Right atrium auricular region (tissue), 2 donors: ENCODE measurements at regions not wholly inside any gene's neighbourhood (a gene's known extent, or its start where the extent isn't known, plus 50 kb on each side); places are given as distances from the start of the nearest gene placed in this dataset.

Experiments
- DNase-seq: peaks from one replicate; pipeline ENCODE4 v3.0.0-alpha.2; 2019; ENCODE audit warnings: low spot score
- H3K27ac ChIP-seq, 2 donors: fragments of 200-600 bp; sonication (generic); 1 replicate in 1 of 2; 2 replicates in 1 of 2; pipeline ENCODE4 v1.5.1; 2016 to 2019
- H3K27me3 ChIP-seq, 2 donors: fragments of 200-600 bp; sonication (generic); one replicate each; pipeline versions ENCODE4 v1.5.1 to v1.6.0; 2017 to 2019
- H3K36me3 ChIP-seq: fragments of 200-600 bp; sonication (generic); one replicate; pipeline ENCODE4 v1.5.1; 2016
- H3K4me1 ChIP-seq, 2 donors: fragments of 200-600 bp; sonication (generic); one replicate each; pipeline versions ENCODE4 v1.5.1 to v1.6.0; 2017 to 2019
- H3K4me3 ChIP-seq, 2 donors: fragments of 200-600 bp; sonication (generic); 1 replicate in 1 of 2; 2 replicates in 1 of 2; pipeline ENCODE4 v1.5.1; 2017 to 2019; ENCODE audit warnings: mild to moderate bottlenecking in 1 of 2, moderate library complexity in 1 of 2
- H3K9me3 ChIP-seq, 2 donors: fragments of 200-600 bp; sonication (generic); one replicate each; pipeline ENCODE4 v1.5.1; 2019
- CTCF ChIP-seq, 2 donors: fragments of 200-600 bp; sonication (generic); IDR thresholded peaks; one replicate each; pipeline ENCODE4 v1.5.1; 2019; ENCODE audit warnings: antibody characterized with exemption in 2 of 2

GRCh38 chr10:61125560-61126170 lies 181.7 kb upstream of the RHOBTB1 start:
- H3K4me1 ChIP-seq: no peaks in the 10 kb centered on the region
- H3K4me3 ChIP-seq: no peak overlapping the region
- no peaks in the 10 kb centered on the region for H3K9me3 ChIP-seq
- no peaks in the 10 kb centered on the region for H3K36me3 ChIP-seq
- no peak for DNase-seq
- no peaks in the 10 kb centered on the region for H3K27me3 ChIP-seq
- no peak for TF ChIP-seq CTCF (IDR thresholded peaks at IDR 0.05)
- H3K27ac ChIP-seq: no peak overlapping the region

GRCh38 chr10:61124756-61125530 lies 181.0 kb upstream of the RHOBTB1 start:
- H3K27ac ChIP-seq: no peak overlapping the region
- H3K4me3 ChIP-seq: no peak overlapping the region
- H3K27me3 ChIP-seq: no peaks in the 10 kb centered on the region
- no peaks in the 10 kb centered on the region for H3K36me3 ChIP-seq
- no peaks in the 10 kb centered on the region for H3K4me1 ChIP-seq
- H3K9me3 ChIP-seq: no peaks in the 10 kb centered on the region
- TF ChIP-seq CTCF (IDR thresholded peaks at IDR 0.05): no peak
- DNase-seq: no peak

GRCh38 chr10:61120805-61121204 lies 176.8 kb upstream of the RHOBTB1 start:
- Histone ChIP-seq H3K4me1 (no peaks in the 10 kb centered on the region), H3K4me3 (no peak overlapping the region)
- no peak for TF ChIP-seq CTCF (IDR thresholded peaks at IDR 0.05)

GRCh38 chr10:61119573-61119972 lies 175.6 kb upstream of the RHOBTB1 start:
- Histone ChIP-seq H3K4me3 (no peak overlapping the region), H3K27me3 (no peaks in the 10 kb centered on the region), H3K27ac (no peak overlapping the region), H3K4me1 (no peaks in the 10 kb centered on the region), H3K9me3 (no peaks in the 10 kb centered on the region), H3K36me3 (no peaks in the 10 kb centered on the region)
- TF ChIP-seq CTCF (IDR thresholded peaks at IDR 0.05): no peak
- DNase-seq: no peak

More at GRCh38 chr10:61120805-61121204, 176.8 kb upstream of the RHOBTB1 start:
- Histone ChIP-seq H3K27ac (no peak overlapping the region), H3K27me3 (no peaks in the 10 kb centered on the region), H3K36me3 (no peaks in the 10 kb centered on the region), H3K9me3 (no peaks in the 10 kb centered on the region)
- DNase-seq: no peak

GRCh38 chr10:61115897-61116296 lies 171.9 kb upstream of the RHOBTB1 start:
- TF ChIP-seq CTCF (IDR thresholded peaks at IDR 0.05): no peak
- Histone ChIP-seq H3K4me1 (no peaks in the 10 kb centered on the region), H3K4me3 (no peak overlapping the region), H3K27ac (no peak overlapping the region), H3K9me3 (no peaks in the 10 kb centered on the region), H3K27me3 (no peaks in the 10 kb centered on the region), H3K36me3 (no peaks in the 10 kb centered on the region)
- no peak for DNase-seq
